Ramos (cell line): ENCODE measurements at regions not wholly inside any gene's neighbourhood (a gene's known extent, or its start where the extent isn't known, plus 50 kb on each side); places are given as distances from the start of the nearest gene placed in this dataset.

Source experiments
- in situ Hi-C: fragments of 300-500 bp; cut with MboI; formaldehyde crosslinking; loops from one replicate; pipeline ENCODE4 v1.14.3; 2022; ENCODE audit warnings: low sequenced_read_pairs; ENCODE audit not compliant: unreplicated experiment

GRCh38 chr1:195597891-195598290, 1010.3 kb downstream of the KCNT2 start:
- in situ Hi-C loops = no loop called here

- in situ Hi-C loops = no loop called here
These were observed 1013.5 kb downstream of the KCNT2 start for GRCh38 chr1:195594773-195595172.

DNA sequence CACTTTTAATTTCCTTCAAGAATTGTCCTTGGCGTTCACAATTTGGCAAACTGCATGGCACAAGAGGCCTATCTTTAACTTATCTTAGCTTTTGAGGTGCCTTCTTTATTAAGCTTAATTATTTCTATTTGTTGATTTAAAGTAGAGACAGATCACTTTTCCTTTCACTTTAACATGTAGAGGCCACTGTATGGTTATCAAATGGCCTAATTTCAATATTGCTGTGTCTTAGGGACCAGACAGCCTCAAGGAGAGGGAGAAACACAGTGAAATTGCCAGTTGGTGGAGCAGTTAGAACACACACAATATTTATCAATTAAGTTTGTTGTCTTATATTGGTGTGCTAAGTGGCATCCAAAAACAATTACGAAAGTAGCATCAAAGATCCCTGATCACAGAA, 1013.9 kb downstream of the KCNT2 start:
- in situ Hi-C loops = no loop called here

DNA sequence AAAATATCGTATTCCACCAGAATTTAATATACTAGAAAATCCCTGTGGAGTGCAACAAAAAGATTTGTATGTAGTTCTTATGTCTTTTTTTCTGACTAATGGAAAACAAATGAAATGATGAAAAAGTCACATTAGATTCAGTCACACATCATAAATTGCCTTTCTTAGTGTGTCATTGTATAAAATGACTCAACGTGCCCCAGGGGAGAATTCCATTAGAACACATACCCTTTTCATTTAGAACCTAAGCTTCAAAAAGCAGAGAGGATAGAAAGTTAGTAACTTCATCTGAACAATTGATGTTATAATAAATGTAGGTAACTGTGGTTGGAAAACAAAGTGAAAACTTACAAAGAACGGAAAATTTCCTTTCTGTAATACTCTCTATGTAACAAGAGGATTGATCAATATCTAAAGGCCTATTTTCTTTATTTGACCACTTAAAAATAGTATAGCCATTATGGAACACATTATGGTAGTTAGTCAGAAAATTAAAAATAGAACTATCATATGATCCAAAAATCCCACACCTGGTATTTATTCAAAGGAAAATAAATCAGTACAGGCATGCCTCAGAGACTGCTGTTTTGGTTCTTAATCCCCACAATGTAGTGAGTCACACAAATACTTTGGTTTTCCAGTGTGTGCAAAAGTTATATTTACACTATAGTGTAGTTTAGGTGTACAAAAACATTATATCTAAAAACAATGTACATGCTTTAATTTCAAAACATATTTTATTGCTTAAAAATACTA, 1016.1 kb downstream of the KCNT2 start:
- in situ Hi-C loops = no loop called here

GRCh38 chr1:195590649-195591048, 1017.6 kb downstream of the KCNT2 start:
- in situ Hi-C loops = no loop called here

GRCh38 chr1:195584870-195585624, 1023.2 kb downstream of the KCNT2 start:
- in situ Hi-C loops = no loop called here

- in situ Hi-C loops = no loop called here
These were observed 1027.3 kb downstream of the KCNT2 start for GRCh38 chr1:195580988-195581387.

DNA sequence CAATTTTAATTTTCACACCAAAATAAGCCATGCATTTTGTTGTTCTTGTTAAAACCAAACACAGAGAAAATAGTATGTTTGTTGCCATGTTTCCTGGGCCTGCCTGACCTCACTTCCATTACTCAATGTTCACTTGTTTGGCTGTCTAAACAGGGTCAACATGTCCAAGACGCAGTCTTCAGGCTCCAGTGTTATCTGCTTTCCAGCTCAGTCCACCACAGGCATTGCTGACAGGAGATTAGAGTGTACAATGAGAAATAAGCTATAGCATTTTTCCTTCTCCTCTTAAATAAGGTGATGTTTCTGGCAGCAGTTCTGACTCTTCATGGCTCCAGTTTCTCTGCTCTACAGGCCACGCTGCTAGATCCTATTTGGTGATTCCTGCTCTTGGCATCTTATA, 1030.5 kb downstream of the KCNT2 start:
- in situ Hi-C loops = no loop called here

DNA sequence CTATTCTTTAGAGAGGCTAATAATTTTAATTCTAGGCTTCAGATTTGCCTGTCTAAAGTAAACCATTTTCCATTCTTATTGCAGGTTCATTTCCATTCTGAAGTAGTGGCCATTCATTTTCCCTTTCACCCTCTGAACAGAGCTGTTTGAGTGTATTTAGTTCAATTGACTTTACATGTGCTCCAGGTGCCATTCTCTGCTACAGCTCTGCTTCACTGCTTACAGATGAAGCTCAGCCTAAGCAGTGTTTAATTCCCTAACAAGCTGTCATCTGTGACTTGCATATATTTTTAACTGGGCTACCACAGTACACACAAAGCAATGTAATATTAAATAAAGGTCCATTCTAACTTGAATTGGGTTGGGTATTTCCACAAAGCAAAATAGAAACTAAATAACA, 1031.6 kb downstream of the KCNT2 start:
- in situ Hi-C loops = no loop called here

DNA sequence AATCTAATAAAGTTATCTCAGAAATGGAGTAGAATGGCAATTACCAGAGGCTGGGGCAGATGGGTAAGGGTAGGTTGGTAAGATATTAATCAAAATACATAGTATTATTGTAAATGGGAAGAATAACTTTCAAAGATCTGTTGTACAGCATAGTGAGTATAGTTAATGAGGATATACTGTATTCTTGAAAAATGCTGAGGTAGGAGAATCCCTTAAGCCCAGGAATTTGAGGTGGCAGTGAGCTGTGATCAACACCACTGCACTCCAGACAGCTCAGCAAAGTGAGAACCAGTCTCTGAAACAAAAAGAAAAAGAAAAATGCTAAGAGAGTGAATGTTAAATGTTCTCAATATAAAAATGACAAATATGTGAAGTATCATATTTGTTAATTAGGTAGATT, 1033.7 kb downstream of the KCNT2 start:
- in situ Hi-C loops = no loop called here

GRCh38 chr1:195569934-195570333, 1038.3 kb downstream of the KCNT2 start:
- in situ Hi-C loops = no loop called here

GRCh38 chr1:195568389-195568788, 1039.9 kb downstream of the KCNT2 start:
- in situ Hi-C loops = no loop called here

DNA sequence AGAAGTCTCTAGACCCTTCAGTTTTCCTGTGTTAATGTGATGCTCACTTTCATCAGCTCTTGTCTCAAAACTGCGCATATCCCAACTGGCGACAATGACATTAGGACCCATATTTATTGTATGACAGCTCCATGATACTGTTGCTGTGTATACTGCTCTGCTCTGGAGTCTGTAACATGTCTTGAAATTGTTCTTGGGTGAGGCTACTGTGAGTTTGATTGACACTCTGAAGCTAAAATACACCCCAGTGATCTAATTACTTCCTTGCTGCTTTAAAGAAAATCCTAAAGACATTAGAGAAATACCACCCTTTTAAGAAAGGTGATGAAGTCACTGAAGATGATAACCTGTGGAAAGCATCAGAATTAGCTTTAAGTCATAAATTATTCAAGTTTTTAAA, 1046.2 kb downstream of the KCNT2 start:
- in situ Hi-C loops = no loop called here

DNA sequence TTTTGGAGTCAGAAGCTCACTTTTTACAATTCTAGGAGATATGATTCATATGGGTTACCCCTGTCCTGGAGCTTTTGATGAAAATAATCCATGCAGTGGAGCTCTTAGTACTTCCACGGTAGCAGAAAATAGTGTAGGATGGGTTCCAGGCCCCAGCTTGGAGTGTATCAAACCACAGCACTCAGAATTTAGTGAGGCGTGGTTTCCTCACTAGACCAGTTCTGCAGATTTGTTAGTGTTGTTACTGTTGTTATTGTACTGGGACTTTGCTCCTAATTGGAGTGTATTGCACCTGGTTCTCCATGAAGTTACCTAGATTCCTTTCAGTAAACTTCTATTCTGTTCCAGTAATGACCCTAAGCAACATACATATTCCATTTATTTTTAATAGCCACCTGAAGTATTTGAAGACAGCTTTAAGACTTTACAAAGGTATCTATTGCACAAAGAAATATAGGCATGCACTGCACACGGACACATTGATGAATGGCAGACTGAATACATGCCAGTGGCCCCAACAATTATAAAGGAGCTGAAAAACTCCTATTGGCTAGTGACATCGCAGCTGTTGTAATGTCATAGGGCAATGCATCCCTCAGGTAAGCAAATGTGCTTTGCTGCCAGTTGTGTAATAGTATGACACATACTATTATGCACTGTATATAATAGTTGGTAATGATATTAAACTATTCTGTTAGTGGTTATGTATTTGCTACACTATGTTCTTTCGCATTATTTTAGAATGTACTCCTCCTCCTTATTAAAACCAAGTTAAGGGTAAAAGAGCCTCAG, 1058.0 kb downstream of the KCNT2 start:
- in situ Hi-C loops = no loop called here

DNA sequence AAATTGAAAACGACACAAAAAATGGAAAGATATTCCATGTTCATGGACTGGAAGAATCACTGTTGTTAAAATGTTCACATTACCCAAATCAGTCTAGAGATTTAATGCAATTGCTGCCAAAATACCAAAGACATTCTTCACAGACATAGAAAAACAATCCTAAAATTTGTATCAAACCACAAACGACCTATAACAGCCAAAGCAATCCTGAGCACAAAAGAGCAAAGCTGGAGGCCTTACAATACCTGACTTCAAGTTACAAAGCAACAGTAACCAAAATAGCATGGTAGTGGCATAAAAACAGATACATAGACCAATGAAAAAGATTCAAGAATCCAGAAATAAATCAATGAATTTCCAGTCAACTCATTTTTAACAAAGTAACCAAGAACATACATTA, 1077.3 kb downstream of the KCNT2 start:
- in situ Hi-C loops = no loop called here

- in situ Hi-C loops = no loop called here
These were observed 1078.4 kb downstream of the KCNT2 start for GRCh38 chr1:195529881-195530280.

DNA sequence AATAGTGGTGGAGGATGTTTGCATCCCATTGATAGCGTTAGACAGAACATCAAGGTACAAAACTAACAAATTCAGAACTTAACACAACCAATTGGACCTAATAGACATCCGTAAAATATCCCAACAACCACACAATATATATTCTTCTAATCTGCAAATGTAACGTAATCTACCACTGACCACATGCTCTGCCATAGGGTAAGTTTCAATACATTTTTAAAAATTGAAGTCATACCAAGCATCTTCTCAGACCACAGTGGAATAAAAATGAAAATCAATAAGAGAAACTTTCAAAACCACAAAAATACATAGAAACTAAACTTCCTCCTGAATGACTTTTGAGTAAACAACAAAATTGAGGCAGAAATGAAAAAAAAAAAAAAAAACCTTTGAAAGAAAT, 1087.5 kb downstream of the KCNT2 start:
- in situ Hi-C loops = no loop called here

DNA sequence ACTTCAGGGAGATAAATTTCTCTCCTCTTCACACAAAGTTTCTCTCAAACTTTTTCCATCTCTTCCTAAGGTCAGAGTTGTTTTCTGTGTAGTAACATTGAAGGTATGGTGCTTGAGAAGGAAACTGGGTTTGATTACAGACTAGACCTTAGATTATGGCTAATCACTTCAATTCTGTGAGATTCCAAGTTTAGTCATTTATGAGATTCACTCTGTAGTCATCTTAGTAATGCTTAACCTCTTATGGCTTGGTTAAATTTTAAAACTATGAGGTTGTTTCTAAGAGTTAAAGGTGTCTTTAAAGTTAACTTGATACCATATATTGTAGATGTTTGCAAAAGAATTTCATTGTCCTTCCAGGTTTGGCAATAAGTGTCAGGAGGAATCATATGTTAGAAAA, 1092.2 kb downstream of the KCNT2 start:
- in situ Hi-C loops = no loop called here

GRCh38 chr1:195511501-195511900, 1096.7 kb downstream of the KCNT2 start:
- in situ Hi-C loops = no loop called here

GRCh38 chr1:195501118-195501517, 1107.1 kb downstream of the KCNT2 start:
- in situ Hi-C loops = no loop called here
